Panc1 (cell line): ENCODE measurements at regions not wholly inside any gene's neighbourhood (a gene's known extent, or its start where the extent isn't known, plus 50 kb on each side); places are given as distances from the start of the nearest gene placed in this dataset.

Experiments used
- ATAC-seq: fragments of 200-7000 bp; cut with Tn5 transposase; 2 replicates; pipeline ENCODE4 v1.9.1; 2020; ENCODE audit warnings: mild to moderate bottlenecking, moderate library complexity
- BruUV-seq: library from RNA; stranded (reverse); fragments of 400-500 nt; replicated peaks from 2 replicates; lab custom pipeline; 2021; lab: Mats Ljungman, UMichigan
- CTCF ChIA-PET: fragments of 300-600 bp; sonication (Branson Sonifier 250); formaldehyde crosslinking; loops from one replicate; lab custom pipeline; 2022; ENCODE audit warnings: antibody characterized with exemption; lab: Charles Lee
- POLR2A ChIA-PET: fragments of 300-600 bp; sonication (Branson Sonifier 250); formaldehyde crosslinking; loops from one replicate; lab custom pipeline; 2022; ENCODE audit warnings: antibody characterized with exemption; lab: Charles Lee
- DNase-seq: peaks from one replicate; pipeline ENCODE4 v3.0.0-alpha.2; 2010; ENCODE audit warnings: low read depth, low spot score
- H3K27ac ChIP-seq: 2 replicates; pipeline ENCODE4 v1.5.1; 2011; ENCODE audit warnings: mild to moderate bottlenecking, low read length, inconsistent platforms
- H3K27me3 ChIP-seq: fragments of 200-500 bp; sonication (Bioruptor generic); 2 replicates; pipeline ENCODE4 v1.6.0; 2014; ENCODE audit warnings: low read length, inconsistent platforms; ENCODE audit not compliant: control insufficient read depth, insufficient read depth
- H3K36me3 ChIP-seq: fragments of 200-500 bp; sonication (Bioruptor generic); 2 replicates; pipeline ENCODE4 v1.5.1; 2014; ENCODE audit warnings: inconsistent platforms, mild to moderate bottlenecking, low read length, moderate library complexity; ENCODE audit not compliant: control insufficient read depth, insufficient read depth
- H3K4me1 ChIP-seq: 2 replicates; pipeline ENCODE4 v1.5.1; 2011; ENCODE audit warnings: inconsistent platforms, mild to moderate bottlenecking, low read length, moderate library complexity; ENCODE audit not compliant: control insufficient read depth, insufficient read depth
- H3K4me3 ChIP-seq, 2 experiments: 2 replicates each; pipeline ENCODE4 v1.5.1; 2011 to 2012; ENCODE audit warnings: low read depth in 2 of 2, low read length in 2 of 2, mild to moderate bottlenecking in 2 of 2, inconsistent platforms in 1 of 2, moderate library complexity in 1 of 2
- H3K9me3 ChIP-seq: fragments of 200-500 bp; sonication (Bioruptor generic); 2 replicates; pipeline ENCODE4 v1.5.1; 2014; ENCODE audit warnings: low read depth, mild to moderate bottlenecking, inconsistent platforms, low read length, moderate library complexity; ENCODE audit not compliant: control insufficient read depth, insufficient read depth
- POLR2AphosphoS5 ChIP-seq: IDR thresholded peaks from 2 replicates; pipeline ENCODE4 v1.6.1; 2012; ENCODE audit warnings: mild to moderate bottlenecking, low read depth, low read length, moderate library complexity
- SIN3A ChIP-seq: IDR thresholded peaks from 2 replicates; pipeline ENCODE4 v1.6.1; 2012; ENCODE audit warnings: low read depth, mild to moderate bottlenecking, low read length, moderate library complexity, borderline replicate concordance; ENCODE audit not compliant: insufficient read depth
- TCF7L2 ChIP-seq: IDR thresholded peaks from 2 replicates; pipeline ENCODE4 v1.6.1; 2011; ENCODE audit warnings: mild to moderate bottlenecking, low read depth, low read length, inconsistent platforms
- in situ Hi-C: cut with HindIII; loops from 2 replicates; pipeline ENCODE4 v1.10.0; 2016; ENCODE audit warnings: low sequenced_read_pairs, low pct_unique_long_range_greater_than_20kb
- intact Hi-C: fragments of 100-400 bp; cut with micrococcal nuclease; formaldehyde crosslinking; loops from one replicate; pipeline ENCODE4 v1.10.0; 2022; ENCODE audit not compliant: unreplicated experiment
- TF ChIP-seq, protein P1 (sequence below), 2 experiments: IDR thresholded peaks; 2 replicates each; pipeline ENCODE4 v1.6.1; 2011 to 2012; ENCODE audit warnings: low read depth in 2 of 2, control low read depth in 1 of 2, low read length in 1 of 2, mild to moderate bottlenecking in 1 of 2, moderate library complexity in 1 of 2; ENCODE audit not compliant: insufficient read depth in 1 of 2
- TF ChIP-seq, protein P2 (sequence below): fragments of 450-650 bp; IDR thresholded peaks from 2 replicates; pipeline ENCODE4 v1.5.1; 2017; ENCODE audit warnings: mild to moderate bottlenecking

DNA sequence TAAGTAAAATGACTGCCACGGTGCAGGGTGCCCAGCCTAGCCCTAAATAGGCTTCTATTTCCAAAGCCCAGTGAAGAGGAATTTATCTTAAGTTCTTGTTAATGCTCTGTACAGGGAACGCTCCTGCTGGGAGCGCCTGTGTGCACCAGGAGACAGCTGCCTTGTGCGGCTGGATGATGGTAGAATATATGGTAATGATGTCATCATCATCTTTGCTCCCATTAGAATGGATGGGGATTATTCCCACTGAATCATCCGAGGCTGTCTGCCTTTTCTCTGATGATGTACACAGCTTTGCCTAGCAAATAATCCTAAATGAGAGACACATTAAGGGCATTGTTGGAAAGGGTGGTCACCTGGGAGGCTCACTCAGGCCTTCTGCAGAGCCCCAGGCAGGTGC is 928.1 kb downstream of the CCSER2 start:
- CTCF ChIA-PET, result no interaction called here
- BruUV-seq, result no TSS peak
- POLR2A ChIA-PET, result no interaction called here

DNA sequence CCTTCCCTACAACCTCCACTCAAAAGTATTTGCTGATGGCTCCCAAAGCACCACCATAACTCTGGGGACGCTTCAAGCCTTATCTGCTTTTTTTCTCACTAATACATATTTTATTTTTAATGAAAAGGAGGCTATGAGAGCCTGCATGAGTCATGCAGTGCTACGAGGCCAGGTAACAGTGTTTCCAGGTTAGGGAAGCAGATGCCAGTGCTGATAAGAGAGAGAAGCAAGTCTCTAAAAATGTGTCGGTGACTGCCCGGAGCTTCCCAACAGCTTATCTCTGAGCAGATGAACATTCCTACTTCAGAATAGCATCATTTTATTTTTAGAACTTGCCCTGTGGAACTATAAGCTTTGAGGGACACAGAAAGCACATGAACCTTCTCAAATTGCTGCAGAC is 931.5 kb downstream of the CCSER2 start:
- intact Hi-C loops, result no loop called here

More for the DNA sequence above, 928.1 kb downstream of the CCSER2 start:
- intact Hi-C loops (no loop called here), in situ Hi-C loops (no loop called here)
- Histone ChIP-seq H3K9me3 (no peaks in the 10 kb centered on the region), H3K27ac (no peak overlapping the region), H3K4me3 (no peak overlapping the region), H3K4me1 (no peaks in the 10 kb centered on the region), H3K36me3 (no peaks in the 10 kb centered on the region), H3K27me3 (no peaks in the 10 kb centered on the region)
- ATAC-seq (no peak), DNase-seq (no peak)
- TF ChIP-seq, protein P1, sequence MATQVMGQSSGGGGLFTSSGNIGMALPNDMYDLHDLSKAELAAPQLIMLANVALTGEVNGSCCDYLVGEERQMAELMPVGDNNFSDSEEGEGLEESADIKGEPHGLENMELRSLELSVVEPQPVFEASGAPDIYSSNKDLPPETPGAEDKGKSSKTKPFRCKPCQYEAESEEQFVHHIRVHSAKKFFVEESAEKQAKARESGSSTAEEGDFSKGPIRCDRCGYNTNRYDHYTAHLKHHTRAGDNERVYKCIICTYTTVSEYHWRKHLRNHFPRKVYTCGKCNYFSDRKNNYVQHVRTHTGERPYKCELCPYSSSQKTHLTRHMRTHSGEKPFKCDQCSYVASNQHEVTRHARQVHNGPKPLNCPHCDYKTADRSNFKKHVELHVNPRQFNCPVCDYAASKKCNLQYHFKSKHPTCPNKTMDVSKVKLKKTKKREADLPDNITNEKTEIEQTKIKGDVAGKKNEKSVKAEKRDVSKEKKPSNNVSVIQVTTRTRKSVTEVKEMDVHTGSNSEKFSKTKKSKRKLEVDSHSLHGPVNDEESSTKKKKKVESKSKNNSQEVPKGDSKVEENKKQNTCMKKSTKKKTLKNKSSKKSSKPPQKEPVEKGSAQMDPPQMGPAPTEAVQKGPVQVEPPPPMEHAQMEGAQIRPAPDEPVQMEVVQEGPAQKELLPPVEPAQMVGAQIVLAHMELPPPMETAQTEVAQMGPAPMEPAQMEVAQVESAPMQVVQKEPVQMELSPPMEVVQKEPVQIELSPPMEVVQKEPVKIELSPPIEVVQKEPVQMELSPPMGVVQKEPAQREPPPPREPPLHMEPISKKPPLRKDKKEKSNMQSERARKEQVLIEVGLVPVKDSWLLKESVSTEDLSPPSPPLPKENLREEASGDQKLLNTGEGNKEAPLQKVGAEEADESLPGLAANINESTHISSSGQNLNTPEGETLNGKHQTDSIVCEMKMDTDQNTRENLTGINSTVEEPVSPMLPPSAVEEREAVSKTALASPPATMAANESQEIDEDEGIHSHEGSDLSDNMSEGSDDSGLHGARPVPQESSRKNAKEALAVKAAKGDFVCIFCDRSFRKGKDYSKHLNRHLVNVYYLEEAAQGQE (IDR thresholded peaks at IDR 0.05; ENCODE audit: insufficient read depth in 1 of 2, low read depth in 2 of 2, low read length in 1 of 2), result no peak
- TF ChIP-seq, protein P2, sequence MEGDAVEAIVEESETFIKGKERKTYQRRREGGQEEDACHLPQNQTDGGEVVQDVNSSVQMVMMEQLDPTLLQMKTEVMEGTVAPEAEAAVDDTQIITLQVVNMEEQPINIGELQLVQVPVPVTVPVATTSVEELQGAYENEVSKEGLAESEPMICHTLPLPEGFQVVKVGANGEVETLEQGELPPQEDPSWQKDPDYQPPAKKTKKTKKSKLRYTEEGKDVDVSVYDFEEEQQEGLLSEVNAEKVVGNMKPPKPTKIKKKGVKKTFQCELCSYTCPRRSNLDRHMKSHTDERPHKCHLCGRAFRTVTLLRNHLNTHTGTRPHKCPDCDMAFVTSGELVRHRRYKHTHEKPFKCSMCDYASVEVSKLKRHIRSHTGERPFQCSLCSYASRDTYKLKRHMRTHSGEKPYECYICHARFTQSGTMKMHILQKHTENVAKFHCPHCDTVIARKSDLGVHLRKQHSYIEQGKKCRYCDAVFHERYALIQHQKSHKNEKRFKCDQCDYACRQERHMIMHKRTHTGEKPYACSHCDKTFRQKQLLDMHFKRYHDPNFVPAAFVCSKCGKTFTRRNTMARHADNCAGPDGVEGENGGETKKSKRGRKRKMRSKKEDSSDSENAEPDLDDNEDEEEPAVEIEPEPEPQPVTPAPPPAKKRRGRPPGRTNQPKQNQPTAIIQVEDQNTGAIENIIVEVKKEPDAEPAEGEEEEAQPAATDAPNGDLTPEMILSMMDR, result no peak
- no peak for TF ChIP-seq SIN3A
- TF ChIP-seq POLR2AphosphoS5, result no peak
- TF ChIP-seq TCF7L2, result no peak

More for the DNA sequence above, 931.5 kb downstream of the CCSER2 start:
- no peaks in the 10 kb centered on the region for H3K27me3 ChIP-seq
- in situ Hi-C loops, result no loop called here
- H3K4me3 ChIP-seq, result no peak overlapping the region
- DNase-seq (no peak), ATAC-seq (no peak)
- no peaks in the 10 kb centered on the region for H3K4me1 ChIP-seq
- TF ChIP-seq SIN3A, result no peak
- TF ChIP-seq, protein P2, result no peak
- no peak for TF ChIP-seq POLR2AphosphoS5
- TF ChIP-seq TCF7L2, result no peak
- TF ChIP-seq, protein P1 (IDR thresholded peaks at IDR 0.05; ENCODE audit: insufficient read depth in 1 of 2, low read depth in 2 of 2, low read length in 1 of 2), result no peak
- BruUV-seq, result no TSS peak
- no peaks in the 10 kb centered on the region for H3K36me3 ChIP-seq
- ChIA-PET POLR2A (no interaction called here), CTCF (no interaction called here)
- H3K9me3 ChIP-seq, result no peaks in the 10 kb centered on the region
- no peak overlapping the region for H3K27ac ChIP-seq
